RWPE1 (cell line): ENCODE measurements at regions not wholly inside any gene's neighbourhood (a gene's known extent, or its start where the extent isn't known, plus 50 kb on each side); places are given as distances from the start of the nearest gene placed in this dataset.

Source experiments
- CTCF ChIA-PET: fragments of 350-600 bp; sonication (Branson Sonifier 250); formaldehyde crosslinking; extraction: SDS; loops from one replicate; lab custom pipeline; 2021; lab: Yijun Ruan, JAX
- POLR2A ChIA-PET: fragments of 400-600 bp; formaldehyde crosslinking; extraction: SDS; loops from one replicate; lab custom pipeline; 2020; ENCODE audit warnings: antibody characterized with exemption; ENCODE audit not compliant: low non-redundant PET; lab: Yijun Ruan, JAX
- DNase-seq: peaks from one replicate; pipeline ENCODE4 v3.0.0; 2012; ENCODE audit warnings: low spot score
- H3K27ac ChIP-seq: fragments of 450-650 bp; 2 replicates; pipeline ENCODE4 v1.5.1; 2017
- CTCF ChIP-seq: fragments of 450-650 bp; conservative IDR thresholded peaks from 2 replicates; pipeline ENCODE4 v1.5.1; 2017; ENCODE audit warnings: low read depth, mild to moderate bottlenecking

DNA sequence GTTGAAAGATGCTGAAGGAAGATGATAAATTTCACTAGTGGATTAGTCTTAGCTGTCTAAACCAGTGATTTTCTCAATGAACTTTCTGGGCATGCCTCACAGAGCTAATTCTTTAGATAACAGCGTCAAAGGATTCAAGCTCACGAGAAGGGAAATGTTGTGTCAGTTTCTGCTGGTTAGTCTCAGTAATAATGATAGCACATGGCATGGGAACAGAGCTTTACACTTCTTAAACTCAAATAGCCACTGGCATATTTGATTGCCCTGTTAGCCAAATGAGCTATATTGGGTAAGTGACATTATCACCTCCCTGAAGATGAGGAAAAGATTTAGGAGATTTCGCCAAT, 139.3 kb upstream of the NR3C1 start:
- DNase-seq = no peak
- ChIA-PET CTCF (no interaction called here), POLR2A (no interaction called here)
- H3K27ac ChIP-seq = no peak overlapping the region
- no peak for TF ChIP-seq CTCF

DNA sequence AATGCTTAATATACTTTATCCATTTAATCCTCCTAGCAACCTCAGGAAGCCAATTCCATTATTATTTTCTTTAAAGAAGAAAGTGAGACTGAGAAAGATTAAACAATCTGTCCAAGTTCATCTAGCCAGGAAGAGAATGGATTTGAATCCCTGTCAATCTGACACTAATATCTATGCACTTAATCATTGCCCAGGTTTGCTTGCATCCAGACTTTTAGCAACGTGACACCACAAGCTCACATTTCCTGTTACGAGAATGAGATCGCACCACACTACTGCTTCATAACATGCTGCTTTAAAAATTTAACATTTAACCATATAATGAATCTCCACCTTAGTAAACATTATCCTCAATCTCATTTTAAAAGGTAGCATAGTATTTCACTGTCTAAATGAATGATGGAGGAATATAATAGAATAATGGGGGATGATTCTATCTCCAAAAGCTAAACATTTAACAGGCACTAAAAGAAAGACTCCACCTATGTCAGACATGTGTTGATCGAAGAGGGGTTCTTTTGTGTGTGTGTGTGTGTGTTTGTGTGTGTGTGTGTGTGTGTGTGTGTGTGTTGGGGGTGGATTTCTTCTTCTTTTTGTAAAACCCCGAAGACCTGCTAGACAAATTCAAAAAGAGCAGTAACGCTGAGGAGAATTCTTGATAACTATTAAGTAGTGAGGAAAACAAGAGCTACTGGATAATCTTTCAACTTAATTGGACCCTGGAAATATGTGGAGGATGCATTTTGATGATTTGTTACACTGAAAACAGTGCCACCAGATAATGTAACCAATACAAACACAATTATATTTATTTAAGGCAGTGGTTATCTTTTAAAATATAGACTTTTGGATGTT, 138.7 kb upstream of the NR3C1 start:
- H3K27ac ChIP-seq = no peak overlapping the region
- ChIA-PET CTCF (interaction anchor here (0.6 kb wide), 1 partner anchor 43 kb away, joined by 3 read pairs; no protein-coding TSS in a partner anchor), POLR2A (no interaction called here)
- TF ChIP-seq CTCF = no peak
- DNase-seq = no peak

DNA sequence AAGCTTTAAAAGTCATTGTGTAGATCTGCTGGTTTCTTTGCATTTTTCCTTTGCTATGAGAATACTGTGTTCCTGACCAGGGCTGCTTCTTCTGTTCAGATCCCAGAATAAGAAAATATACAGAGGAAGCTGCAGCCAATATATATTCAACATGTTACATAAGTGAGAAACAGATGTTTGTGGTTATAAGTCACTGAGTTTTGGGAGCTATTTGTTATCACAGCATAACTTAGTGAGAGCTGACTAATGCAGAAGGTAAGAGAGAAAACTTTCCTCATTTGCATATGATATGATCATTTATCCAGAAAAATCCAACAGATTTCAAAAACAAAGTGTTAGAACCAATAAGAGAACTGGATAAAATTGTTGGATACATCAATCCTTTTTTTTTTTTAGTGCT, 136.3 kb upstream of the NR3C1 start:
- POLR2A ChIA-PET = no interaction called here
- no peak for DNase-seq

GRCh38 chr5:143537056-143537455, 133.6 kb upstream of the NR3C1 start:
- no peak for TF ChIP-seq CTCF
- ChIA-PET CTCF (no interaction called here), POLR2A (no interaction called here)
- H3K27ac ChIP-seq = no peak overlapping the region
- no peak for DNase-seq

More for the DNA sequence above, 136.3 kb upstream of the NR3C1 start:
- CTCF ChIA-PET = no interaction called here
- TF ChIP-seq CTCF = no peak
- H3K27ac ChIP-seq = no peak overlapping the region

DNA sequence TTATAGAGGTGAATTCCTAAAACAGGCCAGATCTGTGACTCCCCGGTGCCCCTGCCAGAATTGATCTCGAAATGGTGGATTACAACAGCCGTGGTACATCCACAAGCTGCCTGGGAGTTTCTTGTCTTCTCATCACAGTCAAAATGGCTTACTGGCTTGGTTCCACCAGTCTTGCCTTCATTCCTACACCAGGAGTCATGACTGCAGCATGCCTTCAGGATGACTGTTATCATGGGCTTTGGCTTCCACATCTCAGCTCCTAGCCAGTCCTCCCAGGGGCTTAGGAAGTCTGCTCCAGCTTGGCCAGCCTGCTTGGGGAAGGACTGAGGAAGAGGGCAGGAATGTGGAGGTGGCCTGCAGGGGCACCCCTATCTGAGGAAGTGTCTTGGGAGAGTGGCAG, 132.9 kb upstream of the NR3C1 start:
- peak; percentile 80 for DNase-seq
- peak overlapping the region; percentile 61 for H3K27ac ChIP-seq
- CTCF ChIA-PET = interaction anchor here (0.6 to 1.1 kb wide), 2 partner anchors 41 to 1397 kb away, joined by 3 to 8 read pairs; no protein-coding TSS in a partner anchor
- TF ChIP-seq CTCF = no peak
- POLR2A ChIA-PET = no interaction called here

DNA sequence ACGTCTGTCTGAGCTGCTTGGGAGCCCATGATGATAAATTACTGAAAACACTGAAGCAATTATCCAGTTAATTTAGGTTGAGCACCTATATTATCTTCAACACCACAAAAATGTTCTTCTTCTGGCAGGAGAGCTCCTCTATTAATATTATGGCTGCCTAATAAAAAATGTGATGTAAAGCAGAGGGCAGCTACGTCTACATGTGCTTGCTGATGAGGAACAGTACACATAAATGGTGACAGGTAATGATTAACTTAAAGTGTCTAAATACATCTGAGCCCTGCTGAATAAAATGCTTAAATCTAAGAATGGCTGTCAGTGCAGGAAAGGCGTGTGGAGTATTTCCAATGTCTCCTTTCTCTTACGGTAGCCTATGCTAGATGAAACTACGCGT, 131.3 kb upstream of the NR3C1 start:
- CTCF ChIA-PET = no interaction called here
- DNase-seq = no peak
- no peak for TF ChIP-seq CTCF
- no peak overlapping the region for H3K27ac ChIP-seq
- POLR2A ChIA-PET = no interaction called here
